Tibial artery (tissue), 4 donors: ENCODE measurements at regions not wholly inside any gene's neighbourhood (a gene's known extent, or its start where the extent isn't known, plus 50 kb on each side); places are given as distances from the start of the nearest gene placed in this dataset.

Experiments used
- DNase-seq, 2 donors: peaks; one replicate each; pipeline ENCODE4 v3.0.0-alpha.2; 2019
- H3K27ac ChIP-seq, 2 donors: fragments of 200-600 bp; sonication (generic) in 1 of 2; 1 replicate in 1 of 2; 2 replicates in 1 of 2; pipeline ENCODE4 v1.5.1; 2018 to 2019; ENCODE audit warnings: mild to moderate bottlenecking in 1 of 2
- H3K27me3 ChIP-seq, 2 donors: fragments of 200-600 bp; sonication (generic) in 1 of 2; one replicate each; pipeline versions ENCODE4 v1.5.1 to v1.6.0; 2016 to 2019
- H3K36me3 ChIP-seq, 3 donors: fragments of 200-600 bp; sonication (generic) in 2 of 3; one replicate each; pipeline ENCODE4 v1.5.1; 2016 to 2019; ENCODE audit warnings: mild to moderate bottlenecking in 2 of 3
- H3K4me1 ChIP-seq, 4 donors: fragments of 200-600 bp; sonication (generic) in 2 of 4; 1 replicate in 3 of 4; 2 replicates in 1 of 4; pipeline ENCODE4 v1.5.1; 2016 to 2019
- H3K4me3 ChIP-seq, 2 donors: fragments of 200-600 bp; sonication (generic) in 1 of 2; 1 replicate in 1 of 2; 2 replicates in 1 of 2; pipeline ENCODE4 v1.5.1; 2018 to 2019; ENCODE audit warnings: mild to moderate bottlenecking in 2 of 2
- H3K9me3 ChIP-seq, 3 donors: fragments of 200-600 bp; sonication (generic) in 1 of 3; one replicate each; pipeline ENCODE4 v1.5.1; 2016 to 2019
- CTCF ChIP-seq, 2 experiments: fragments of 200-600 bp in 1 of 2; fragments of 450-650 bp in 1 of 2; IDR thresholded peaks; one replicate each; pipeline ENCODE4 v1.5.1; 2017 to 2019; ENCODE audit warnings: antibody characterized with exemption in 2 of 2, mild to moderate bottlenecking in 1 of 2, moderate library complexity in 1 of 2
- intact Hi-C: fragments of 100-400 bp; cut with DNase I; formaldehyde crosslinking; loops from one replicate; pipeline ENCODE4 v1.15.0; 2023; ENCODE audit warnings: low total_unique reads

- Histone ChIP-seq H3K9me3 (peaks cover 0 to 26% (median 7%) of the 10 kb centered on the region in 3 donors), H3K27ac (no peak overlapping the region), H3K4me1 (no peaks in the 10 kb centered on the region), H3K4me3 (no peak overlapping the region), H3K27me3 (no peaks in the 10 kb centered on the region), H3K36me3 (no peaks in the 10 kb centered on the region)
- intact Hi-C loops, result no loop called here
- DNase-seq, result no peak
- no peak for TF ChIP-seq CTCF (IDR thresholded peaks at IDR 0.05)
These were observed 237.4 kb upstream of the PPP2R3A start for GRCh38 chr3:135728007-135728721.

- peaks cover 0 to 17% (median 14%) of the 10 kb centered on the region in 3 donors for H3K9me3 ChIP-seq
- no peak overlapping the region for H3K27ac ChIP-seq
- no peaks in the 10 kb centered on the region for H3K4me1 ChIP-seq
- H3K36me3 ChIP-seq, result no peaks in the 10 kb centered on the region
- H3K27me3 ChIP-seq, result no peaks in the 10 kb centered on the region
- intact Hi-C loops, result no loop called here
- no peak for DNase-seq
- no peak overlapping the region for H3K4me3 ChIP-seq
- TF ChIP-seq CTCF (IDR thresholded peaks at IDR 0.05), result no peak
These were observed 234.0 kb upstream of the PPP2R3A start for GRCh38 chr3:135731546-135731945.

GRCh38 chr3:135736740-135737139 lies 228.8 kb upstream of the PPP2R3A start:
- no peak for TF ChIP-seq CTCF (IDR thresholded peaks at IDR 0.05)
- no peak for DNase-seq
- no peaks in the 10 kb centered on the region for H3K36me3 ChIP-seq
- peaks cover 0 to 22% (median 22%) of the 10 kb centered on the region in 3 donors for H3K9me3 ChIP-seq
- no peak overlapping the region for H3K4me3 ChIP-seq
- H3K27me3 ChIP-seq, result no peaks in the 10 kb centered on the region
- no peak overlapping the region for H3K27ac ChIP-seq
- H3K4me1 ChIP-seq, result no peaks in the 10 kb centered on the region
- intact Hi-C loops, result no loop called here

- no peak for DNase-seq
- Histone ChIP-seq H3K4me3 (no peak overlapping the region), H3K27me3 (no peaks in the 10 kb centered on the region), H3K27ac (no peak overlapping the region), H3K36me3 (no peaks in the 10 kb centered on the region), H3K9me3 (peaks cover 0 to 22% (median 22%) of the 10 kb centered on the region in 3 donors), H3K4me1 (no peaks in the 10 kb centered on the region)
- TF ChIP-seq CTCF (IDR thresholded peaks at IDR 0.05), result no peak
- intact Hi-C loops, result no loop called here
These were observed 225.7 kb upstream of the PPP2R3A start for GRCh38 chr3:135739779-135740178.

GRCh38 chr3:135740211-135740610 lies 225.3 kb upstream of the PPP2R3A start:
- no peaks in the 10 kb centered on the region for H3K4me1 ChIP-seq
- H3K27me3 ChIP-seq, result no peaks in the 10 kb centered on the region
- intact Hi-C loops, result no loop called here
- no peak overlapping the region for H3K4me3 ChIP-seq
- no peak overlapping the region for H3K27ac ChIP-seq
- no peak for TF ChIP-seq CTCF (IDR thresholded peaks at IDR 0.05)
- no peaks in the 10 kb centered on the region for H3K36me3 ChIP-seq
- DNase-seq, result no peak
- H3K9me3 ChIP-seq, result peaks cover 0 to 22% (median 22%) of the 10 kb centered on the region in 3 donors
